ENCODE measurements at regions not wholly inside any gene's neighbourhood (a gene's known extent, or its start where the extent isn't known, plus 50 kb on each side); places are given as distances from the start of the nearest gene placed in this dataset.

DNA sequence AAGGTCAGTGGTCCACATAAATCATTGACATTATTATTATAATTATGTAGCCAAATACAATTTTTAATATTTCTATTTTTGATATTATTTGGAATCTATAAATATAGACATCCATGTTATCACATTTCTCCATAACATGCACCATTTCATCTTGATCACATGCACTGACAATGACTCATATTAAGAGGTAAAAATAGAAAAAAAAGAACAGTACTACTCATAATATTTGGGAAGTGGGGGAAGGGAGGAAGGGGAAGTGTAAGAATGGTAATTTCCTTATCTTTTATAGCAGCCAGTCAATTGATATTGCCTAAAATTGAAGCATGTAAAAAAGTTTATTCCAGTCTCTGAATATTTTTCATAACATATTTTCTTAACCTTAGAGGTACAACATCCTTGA is 72.3 kb downstream of the ADM start:
- TF ChIP-seq CREB1 (CRISPR knock-in tag; IDR thresholded peaks at IDR 0.05) (no peak), CTCF (IDR thresholded peaks at IDR 0.05) (no peak), SMAD4 (CRISPR knock-in tag; IDR thresholded peaks at IDR 0.05) (no peak)
- TF ChIP-seq, protein P1, sequence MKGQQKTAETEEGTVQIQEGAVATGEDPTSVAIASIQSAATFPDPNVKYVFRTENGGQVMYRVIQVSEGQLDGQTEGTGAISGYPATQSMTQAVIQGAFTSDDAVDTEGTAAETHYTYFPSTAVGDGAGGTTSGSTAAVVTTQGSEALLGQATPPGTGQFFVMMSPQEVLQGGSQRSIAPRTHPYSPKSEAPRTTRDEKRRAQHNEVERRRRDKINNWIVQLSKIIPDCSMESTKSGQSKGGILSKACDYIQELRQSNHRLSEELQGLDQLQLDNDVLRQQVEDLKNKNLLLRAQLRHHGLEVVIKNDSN (CRISPR knock-in tag; IDR thresholded peaks at IDR 0.05), result no peak
